ENCODE measurements at regions not wholly inside any gene's neighbourhood (a gene's known extent, or its start where the extent isn't known, plus 50 kb on each side); places are given as distances from the start of the nearest gene placed in this dataset.

- TF ChIP-seq CTCF (IDR thresholded peaks at IDR 0.05) (no peak), EZH2 (IDR thresholded peaks at IDR 0.05; ENCODE audit: borderline replicate concordance, insufficient read depth, low read depth, low read length, poor library complexity, severe bottlenecking) (no peak)
These were observed 54.2 kb upstream of the ADAMTS5 start for GRCh38 chr21:27021046-27021445.
